GM12878 (cell line): ENCODE measurements at regions not wholly inside any gene's neighbourhood (a gene's known extent, or its start where the extent isn't known, plus 50 kb on each side); places are given as distances from the start of the nearest gene placed in this dataset.

Source experiments
- ATAC-seq: fragments of 200-7000 bp; cut with Tn5 transposase; 3 replicates; pipeline ENCODE4 v1.9.1; 2020; ENCODE audit warnings: mild to moderate bottlenecking, moderate library complexity
- BruUV-seq: library from RNA; stranded (reverse); fragments of 400-500 nt; replicated peaks from 2 replicates; lab custom pipeline; 2021; lab: Mats Ljungman, UMichigan
- CTCF ChIA-PET: fragments of 300-600 bp; sonication (Branson Sonifier 250); formaldehyde crosslinking; extraction: SDS; loops from one replicate; lab custom pipeline; 2021; ENCODE audit warnings: inconsistent platforms; lab: Yijun Ruan, JAX
- POLR2A ChIA-PET: fragments of 350-600 bp; formaldehyde crosslinking; extraction: SDS; loops from one replicate; lab custom pipeline; 2021; ENCODE audit warnings: inconsistent platforms; lab: Charles Lee
- RAD21 ChIA-PET: fragments of 300-600 bp; sonication (Branson Sonifier 250); formaldehyde crosslinking; loops from one replicate; lab custom pipeline; 2023; ENCODE audit warnings: antibody characterized with exemption; ENCODE audit not compliant: unreplicated experiment; lab: Charles Lee
- SMC1A ChIA-PET: fragments of 300-600 bp; sonication (Branson Sonifier 250); formaldehyde crosslinking; loops from one replicate; lab custom pipeline; 2023; ENCODE audit not compliant: unreplicated experiment, uncharacterized antibody; lab: Charles Lee
- DNase-seq: peaks from one replicate; pipeline ENCODE4 v3.0.0-alpha.2; 2011; ENCODE audit warnings: low read depth, low spot score
- FAIRE-seq: peaks from 3 replicates; lab custom pipeline; 2011; peaks lifted over from hg19 to GRCh38; lab: Jason Lieb, UNC
- H2AFZ ChIP-seq: 2 replicates; pipeline ENCODE4 v1.6.0; 2011; ENCODE audit warnings: low read depth, low read length, control low read depth; ENCODE audit not compliant: control insufficient read depth
- H3K27ac ChIP-seq: 2 replicates; pipeline ENCODE4 v1.5.1; 2011; ENCODE audit warnings: control low read depth; ENCODE audit not compliant: control insufficient read depth, insufficient read depth
- H3K27me3 ChIP-seq, 2 experiments: replicated peaks in 1 of 2; 2 replicates each; pipeline versions ENCODE4 v1.6.0 to v1.6.1; 2011; ENCODE audit warnings: low read length in 1 of 2; ENCODE audit not compliant: control insufficient read depth in 2 of 2, insufficient read depth in 2 of 2
- H3K36me3 ChIP-seq, 2 experiments: 2 replicates each; pipeline ENCODE4 v1.5.1; 2011; ENCODE audit warnings: low read length in 1 of 2; ENCODE audit not compliant: control insufficient read depth in 2 of 2, insufficient read depth in 2 of 2
- H3K4me1 ChIP-seq: 2 replicates; pipeline ENCODE4 v1.6.1; 2011; ENCODE audit warnings: mild to moderate bottlenecking, low read length, moderate library complexity, mixed read lengths; ENCODE audit not compliant: control insufficient read depth, insufficient read depth
- H3K4me2 ChIP-seq: 2 replicates; pipeline ENCODE4 v1.6.0; 2011; ENCODE audit warnings: control low read depth; ENCODE audit not compliant: control insufficient read depth, insufficient read depth
- H3K4me3 ChIP-seq: fragments of 200-600 bp; sonication (generic); 2 replicates; pipeline ENCODE4 v1.5.1; 2016
- H3K79me2 ChIP-seq: 2 replicates; pipeline ENCODE4 v1.6.0; 2011; ENCODE audit warnings: low read length; ENCODE audit not compliant: control insufficient read depth, insufficient read depth
- H3K9ac ChIP-seq: 2 replicates; pipeline ENCODE4 v1.8.0; 2011; ENCODE audit warnings: low read length, control low read depth, mixed read lengths; ENCODE audit not compliant: control insufficient read depth, insufficient read depth
- H3K9me3 ChIP-seq: replicated peaks from 3 replicates; pipeline ENCODE4 v1.5.1; 2011; ENCODE audit warnings: mild to moderate bottlenecking, low read length; ENCODE audit not compliant: control insufficient read depth, insufficient read depth
- H4K20me1 ChIP-seq: 2 replicates; pipeline ENCODE4 v1.6.0; 2011; ENCODE audit not compliant: control insufficient read depth, insufficient read depth
- CHD1 ChIP-seq: IDR thresholded peaks from 2 replicates; pipeline ENCODE4 v1.6.1; 2012; ENCODE audit warnings: low read depth, low read length, improper control_type of control experiment
- CREB1 ChIP-seq: IDR thresholded peaks from 2 replicates; pipeline ENCODE4 v1.6.1; 2012; ENCODE audit warnings: low read depth, mild to moderate bottlenecking, inconsistent platforms
- FOS ChIP-seq: IDR thresholded peaks from 3 replicates; pipeline ENCODE4 v1.6.1; 2011; ENCODE audit warnings: borderline replicate concordance; ENCODE audit not compliant: insufficient read length; ENCODE audit errors: extremely low read depth
- MYB ChIP-seq: fragments of 150-350 bp; IDR thresholded peaks from 2 replicates; pipeline ENCODE4 v1.6.1; 2014; ENCODE audit warnings: mild to moderate bottlenecking, low read depth, low read length, borderline replicate concordance
- NFXL1 ChIP-seq: fragments of 450-650 bp; IDR thresholded peaks from 2 replicates; pipeline ENCODE4 v1.6.1; 2017; ENCODE audit warnings: antibody characterized with exemption, mild to moderate bottlenecking, borderline replicate concordance
- TCF3 ChIP-seq: IDR thresholded peaks from 2 replicates; pipeline ENCODE4 v1.6.1; 2012; ENCODE audit warnings: low read depth, mild to moderate bottlenecking, low read length, borderline replicate concordance; ENCODE audit not compliant: insufficient read depth
- YBX1 ChIP-seq: fragments of 450-650 bp; IDR thresholded peaks from 2 replicates; pipeline ENCODE4 v1.6.1; 2016; ENCODE audit warnings: antibody characterized with exemption
- ZBED1 ChIP-seq: IDR thresholded peaks from 2 replicates; pipeline ENCODE4 v1.6.1; 2016; ENCODE audit warnings: borderline replicate concordance
- ZBTB33 ChIP-seq: fragments of 450-650 bp; IDR thresholded peaks from 2 replicates; pipeline ENCODE4 v1.6.1; 2017; ENCODE audit warnings: mild to moderate bottlenecking
- ZBTB4 ChIP-seq: fragments of 450-650 bp; formaldehyde crosslinking; IDR thresholded peaks from 2 replicates; pipeline ENCODE4 v1.4.0; 2022; ENCODE audit warnings: mild to moderate bottlenecking, moderate library complexity
- WGBS: methylation state at CpG from one replicate; pipeline ENCODE4 v1.1.6; 2016; ENCODE audit warnings: low lambda C conversion rate; ENCODE audit not compliant: insufficient replicate concordance, insufficient coverage; ENCODE audit errors: missing lambda C conversion rate; 5-methylcytosine and 5-hydroxymethylcytosine counted together
- in situ Hi-C: fragments of 300-500 bp; cut with MboI; formaldehyde crosslinking; loops from 9 replicates; pipeline ENCODE4 v1.14.3; 2018; ENCODE audit warnings: mixed read lengths
- intact Hi-C: fragments of 100-400 bp; cut with micrococcal nuclease; formaldehyde crosslinking; loops from one replicate; pipeline ENCODE4 v1.14.2; 2022; ENCODE audit not compliant: unreplicated experiment
- TF ChIP-seq, protein P1 (sequence below): fragments of 150-350 bp; IDR thresholded peaks from 2 replicates; pipeline ENCODE4 v1.6.1; 2016; ENCODE audit warnings: low read depth, low read length
- TF ChIP-seq, protein P2 (sequence below): fragments of 450-650 bp; IDR thresholded peaks from 2 replicates; pipeline ENCODE4 v1.6.1; 2017; ENCODE audit warnings: antibody characterized with exemption, mild to moderate bottlenecking, moderate library complexity

DNA sequence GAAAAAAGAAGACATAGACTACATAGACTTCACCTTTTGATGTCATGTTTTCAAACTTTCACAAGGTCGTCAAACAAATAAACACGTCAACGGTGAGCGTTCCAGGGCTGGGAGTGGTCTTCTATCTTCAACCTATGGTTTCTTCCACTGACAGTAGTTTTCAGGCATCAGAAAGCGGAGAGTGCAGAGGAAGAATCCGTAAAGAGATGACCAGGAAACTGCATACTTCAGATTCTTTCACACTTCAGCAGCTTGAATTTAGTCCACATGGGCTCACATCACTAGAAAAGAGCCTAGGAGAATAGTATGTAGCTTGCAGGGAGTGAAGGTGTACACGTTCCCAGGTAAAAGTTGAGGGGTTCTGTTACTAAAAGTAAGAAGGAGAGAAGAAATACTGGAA is 58.5 kb downstream of the NPY1R start:
- RAD21 ChIA-PET = no interaction called here
- DNase-seq (no peak), FAIRE-seq (no peak), ATAC-seq (no peak)
- Histone ChIP-seq H3K4me2 (no peak overlapping the region), H3K27me3 (no peaks in the 10 kb centered on the region; a peak in 1 of 4 replicates), H3K9ac (no peak overlapping the region), H4K20me1 (no peaks in the 10 kb centered on the region), H3K4me1 (no peaks in the 10 kb centered on the region), H2AFZ (no peak overlapping the region), H3K4me3 (no peak overlapping the region), H3K79me2 (no peaks in the 10 kb centered on the region), H3K36me3 (no peaks in the 10 kb centered on the region), H3K9me3 (no peaks in the 10 kb centered on the region), H3K27ac (no peak overlapping the region)
- WGBS = 31% methylated on average over 7 of the region's 7 CpGs
- TF ChIP-seq YBX1 (no peak), ZBTB33 (no peak), ZBTB4 (CRISPR knock-in tag) (no peak), FOS (no peak), ZBED1 (no peak), CHD1 (no peak), CREB1 (no peak), TCF3 (no peak), MYB (no peak), NFXL1 (no peak)
- TF ChIP-seq, protein P1, sequence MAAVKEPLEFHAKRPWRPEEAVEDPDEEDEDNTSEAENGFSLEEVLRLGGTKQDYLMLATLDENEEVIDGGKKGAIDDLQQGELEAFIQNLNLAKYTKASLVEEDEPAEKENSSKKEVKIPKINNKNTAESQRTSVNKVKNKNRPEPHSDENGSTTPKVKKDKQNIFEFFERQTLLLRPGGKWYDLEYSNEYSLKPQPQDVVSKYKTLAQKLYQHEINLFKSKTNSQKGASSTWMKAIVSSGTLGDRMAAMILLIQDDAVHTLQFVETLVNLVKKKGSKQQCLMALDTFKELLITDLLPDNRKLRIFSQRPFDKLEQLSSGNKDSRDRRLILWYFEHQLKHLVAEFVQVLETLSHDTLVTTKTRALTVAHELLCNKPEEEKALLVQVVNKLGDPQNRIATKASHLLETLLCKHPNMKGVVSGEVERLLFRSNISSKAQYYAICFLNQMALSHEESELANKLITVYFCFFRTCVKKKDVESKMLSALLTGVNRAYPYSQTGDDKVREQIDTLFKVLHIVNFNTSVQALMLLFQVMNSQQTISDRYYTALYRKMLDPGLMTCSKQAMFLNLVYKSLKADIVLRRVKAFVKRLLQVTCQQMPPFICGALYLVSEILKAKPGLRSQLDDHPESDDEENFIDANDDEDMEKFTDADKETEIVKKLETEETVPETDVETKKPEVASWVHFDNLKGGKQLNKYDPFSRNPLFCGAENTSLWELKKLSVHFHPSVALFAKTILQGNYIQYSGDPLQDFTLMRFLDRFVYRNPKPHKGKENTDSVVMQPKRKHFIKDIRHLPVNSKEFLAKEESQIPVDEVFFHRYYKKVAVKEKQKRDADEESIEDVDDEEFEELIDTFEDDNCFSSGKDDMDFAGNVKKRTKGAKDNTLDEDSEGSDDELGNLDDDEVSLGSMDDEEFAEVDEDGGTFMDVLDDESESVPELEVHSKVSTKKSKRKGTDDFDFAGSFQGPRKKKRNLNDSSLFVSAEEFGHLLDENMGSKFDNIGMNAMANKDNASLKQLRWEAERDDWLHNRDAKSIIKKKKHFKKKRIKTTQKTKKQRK = no peak
- TF ChIP-seq, protein P2, sequence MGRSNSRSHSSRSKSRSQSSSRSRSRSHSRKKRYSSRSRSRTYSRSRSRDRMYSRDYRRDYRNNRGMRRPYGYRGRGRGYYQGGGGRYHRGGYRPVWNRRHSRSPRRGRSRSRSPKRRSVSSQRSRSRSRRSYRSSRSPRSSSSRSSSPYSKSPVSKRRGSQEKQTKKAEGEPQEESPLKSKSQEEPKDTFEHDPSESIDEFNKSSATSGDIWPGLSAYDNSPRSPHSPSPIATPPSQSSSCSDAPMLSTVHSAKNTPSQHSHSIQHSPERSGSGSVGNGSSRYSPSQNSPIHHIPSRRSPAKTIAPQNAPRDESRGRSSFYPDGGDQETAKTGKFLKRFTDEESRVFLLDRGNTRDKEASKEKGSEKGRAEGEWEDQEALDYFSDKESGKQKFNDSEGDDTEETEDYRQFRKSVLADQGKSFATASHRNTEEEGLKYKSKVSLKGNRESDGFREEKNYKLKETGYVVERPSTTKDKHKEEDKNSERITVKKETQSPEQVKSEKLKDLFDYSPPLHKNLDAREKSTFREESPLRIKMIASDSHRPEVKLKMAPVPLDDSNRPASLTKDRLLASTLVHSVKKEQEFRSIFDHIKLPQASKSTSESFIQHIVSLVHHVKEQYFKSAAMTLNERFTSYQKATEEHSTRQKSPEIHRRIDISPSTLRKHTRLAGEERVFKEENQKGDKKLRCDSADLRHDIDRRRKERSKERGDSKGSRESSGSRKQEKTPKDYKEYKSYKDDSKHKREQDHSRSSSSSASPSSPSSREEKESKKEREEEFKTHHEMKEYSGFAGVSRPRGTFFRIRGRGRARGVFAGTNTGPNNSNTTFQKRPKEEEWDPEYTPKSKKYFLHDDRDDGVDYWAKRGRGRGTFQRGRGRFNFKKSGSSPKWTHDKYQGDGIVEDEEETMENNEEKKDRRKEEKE = no peak
- intact Hi-C loops = no loop called here
- POLR2A ChIA-PET = no interaction called here
- SMC1A ChIA-PET = no interaction called here
- in situ Hi-C loops = no loop called here
- no TSS peak for BruUV-seq
- CTCF ChIA-PET = interaction anchor here (0.6 kb wide), 1 partner anchor 172 kb away, joined by 4 read pairs; no protein-coding TSS in a partner anchor
